GM23338 (cell line): ENCODE measurements at regions not wholly inside any gene's neighbourhood (a gene's known extent, or its start where the extent isn't known, plus 50 kb on each side); places are given as distances from the start of the nearest gene placed in this dataset.

Source experiments
- CREB1 ChIP-seq: fragments of 250-450 bp; sonication (Bioruptor Pico); IDR thresholded peaks from 2 replicates; pipeline ENCODE4 v1.5.0; 2020; ENCODE audit warnings: low read depth, mild to moderate bottlenecking, moderate library complexity
- EZH2 ChIP-seq: fragments of 200-600 bp; sonication (generic); IDR thresholded peaks from one replicate; pipeline ENCODE4 v1.8.0; 2017; ENCODE audit warnings: antibody characterized with exemption, mild to moderate bottlenecking, low read depth; ENCODE audit not compliant: unreplicated experiment
- NANOG ChIP-seq: IDR thresholded peaks from 2 replicates; pipeline ENCODE4 v1.6.1; 2016; ENCODE audit warnings: antibody characterized with exemption, borderline replicate concordance
- POLR2AphosphoS5 ChIP-seq: IDR thresholded peaks from 2 replicates; pipeline ENCODE4 v1.6.1; 2016; ENCODE audit warnings: antibody characterized with exemption, low read depth
- TF ChIP-seq, protein P1 (sequence below): IDR thresholded peaks from one replicate; pipeline ENCODE4 v1.6.1; 2018; ENCODE audit warnings: antibody characterized with exemption; ENCODE audit not compliant: unreplicated experiment
- TF ChIP-seq, protein P2 (sequence below), 2 experiments: fragments of 200-600 bp in 1 of 2; sonication (generic) in 1 of 2; conservative IDR thresholded peaks; 2 replicates each; pipeline versions ENCODE4 v1.5.1 to v1.6.1; 2016 to 2017; ENCODE audit warnings: antibody characterized with exemption in 2 of 2, low read depth in 2 of 2, mild to moderate bottlenecking in 2 of 2, moderate library complexity in 1 of 2
- TF ChIP-seq, protein P3 (sequence below): fragments of 250-450 bp; sonication (Bioruptor Pico); IDR thresholded peaks from 2 replicates; pipeline ENCODE4 v1.5.0; 2020; ENCODE audit warnings: mild to moderate bottlenecking, moderate library complexity

DNA sequence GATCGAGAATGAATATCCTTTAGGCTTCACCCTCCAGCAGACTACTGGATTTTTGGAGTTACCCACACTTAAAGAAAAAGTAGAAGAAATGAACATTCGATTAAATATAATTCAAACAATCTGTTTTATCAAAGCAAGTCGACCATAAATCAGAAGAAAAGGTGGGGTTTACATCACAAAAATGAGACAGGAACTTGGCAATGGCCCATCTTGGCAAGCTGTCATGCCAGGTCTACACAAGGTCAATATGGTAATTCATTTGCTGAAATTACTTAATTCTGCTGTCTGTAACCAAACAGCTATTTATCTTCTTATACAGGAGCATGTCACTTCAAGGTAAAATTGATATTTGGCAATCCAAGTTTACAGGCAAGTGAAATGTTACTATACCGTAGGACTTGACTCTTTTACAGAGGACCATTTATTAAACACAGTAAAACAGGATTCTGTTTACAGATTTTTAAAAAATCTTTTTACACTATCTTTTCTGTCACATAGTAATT, 640.6 kb upstream of the NRP1 start:
- TF ChIP-seq NANOG (no peak), CREB1 (CRISPR knock-in tag) (no peak), EZH2 (no peak), POLR2AphosphoS5 (no peak)
- TF ChIP-seq, protein P1, sequence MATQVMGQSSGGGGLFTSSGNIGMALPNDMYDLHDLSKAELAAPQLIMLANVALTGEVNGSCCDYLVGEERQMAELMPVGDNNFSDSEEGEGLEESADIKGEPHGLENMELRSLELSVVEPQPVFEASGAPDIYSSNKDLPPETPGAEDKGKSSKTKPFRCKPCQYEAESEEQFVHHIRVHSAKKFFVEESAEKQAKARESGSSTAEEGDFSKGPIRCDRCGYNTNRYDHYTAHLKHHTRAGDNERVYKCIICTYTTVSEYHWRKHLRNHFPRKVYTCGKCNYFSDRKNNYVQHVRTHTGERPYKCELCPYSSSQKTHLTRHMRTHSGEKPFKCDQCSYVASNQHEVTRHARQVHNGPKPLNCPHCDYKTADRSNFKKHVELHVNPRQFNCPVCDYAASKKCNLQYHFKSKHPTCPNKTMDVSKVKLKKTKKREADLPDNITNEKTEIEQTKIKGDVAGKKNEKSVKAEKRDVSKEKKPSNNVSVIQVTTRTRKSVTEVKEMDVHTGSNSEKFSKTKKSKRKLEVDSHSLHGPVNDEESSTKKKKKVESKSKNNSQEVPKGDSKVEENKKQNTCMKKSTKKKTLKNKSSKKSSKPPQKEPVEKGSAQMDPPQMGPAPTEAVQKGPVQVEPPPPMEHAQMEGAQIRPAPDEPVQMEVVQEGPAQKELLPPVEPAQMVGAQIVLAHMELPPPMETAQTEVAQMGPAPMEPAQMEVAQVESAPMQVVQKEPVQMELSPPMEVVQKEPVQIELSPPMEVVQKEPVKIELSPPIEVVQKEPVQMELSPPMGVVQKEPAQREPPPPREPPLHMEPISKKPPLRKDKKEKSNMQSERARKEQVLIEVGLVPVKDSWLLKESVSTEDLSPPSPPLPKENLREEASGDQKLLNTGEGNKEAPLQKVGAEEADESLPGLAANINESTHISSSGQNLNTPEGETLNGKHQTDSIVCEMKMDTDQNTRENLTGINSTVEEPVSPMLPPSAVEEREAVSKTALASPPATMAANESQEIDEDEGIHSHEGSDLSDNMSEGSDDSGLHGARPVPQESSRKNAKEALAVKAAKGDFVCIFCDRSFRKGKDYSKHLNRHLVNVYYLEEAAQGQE, result no peak
- TF ChIP-seq, protein P2, sequence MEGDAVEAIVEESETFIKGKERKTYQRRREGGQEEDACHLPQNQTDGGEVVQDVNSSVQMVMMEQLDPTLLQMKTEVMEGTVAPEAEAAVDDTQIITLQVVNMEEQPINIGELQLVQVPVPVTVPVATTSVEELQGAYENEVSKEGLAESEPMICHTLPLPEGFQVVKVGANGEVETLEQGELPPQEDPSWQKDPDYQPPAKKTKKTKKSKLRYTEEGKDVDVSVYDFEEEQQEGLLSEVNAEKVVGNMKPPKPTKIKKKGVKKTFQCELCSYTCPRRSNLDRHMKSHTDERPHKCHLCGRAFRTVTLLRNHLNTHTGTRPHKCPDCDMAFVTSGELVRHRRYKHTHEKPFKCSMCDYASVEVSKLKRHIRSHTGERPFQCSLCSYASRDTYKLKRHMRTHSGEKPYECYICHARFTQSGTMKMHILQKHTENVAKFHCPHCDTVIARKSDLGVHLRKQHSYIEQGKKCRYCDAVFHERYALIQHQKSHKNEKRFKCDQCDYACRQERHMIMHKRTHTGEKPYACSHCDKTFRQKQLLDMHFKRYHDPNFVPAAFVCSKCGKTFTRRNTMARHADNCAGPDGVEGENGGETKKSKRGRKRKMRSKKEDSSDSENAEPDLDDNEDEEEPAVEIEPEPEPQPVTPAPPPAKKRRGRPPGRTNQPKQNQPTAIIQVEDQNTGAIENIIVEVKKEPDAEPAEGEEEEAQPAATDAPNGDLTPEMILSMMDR (conservative IDR thresholded peaks at IDR 0.05; ENCODE audit: low read depth in 2 of 2), result no peak
- TF ChIP-seq, protein P3, sequence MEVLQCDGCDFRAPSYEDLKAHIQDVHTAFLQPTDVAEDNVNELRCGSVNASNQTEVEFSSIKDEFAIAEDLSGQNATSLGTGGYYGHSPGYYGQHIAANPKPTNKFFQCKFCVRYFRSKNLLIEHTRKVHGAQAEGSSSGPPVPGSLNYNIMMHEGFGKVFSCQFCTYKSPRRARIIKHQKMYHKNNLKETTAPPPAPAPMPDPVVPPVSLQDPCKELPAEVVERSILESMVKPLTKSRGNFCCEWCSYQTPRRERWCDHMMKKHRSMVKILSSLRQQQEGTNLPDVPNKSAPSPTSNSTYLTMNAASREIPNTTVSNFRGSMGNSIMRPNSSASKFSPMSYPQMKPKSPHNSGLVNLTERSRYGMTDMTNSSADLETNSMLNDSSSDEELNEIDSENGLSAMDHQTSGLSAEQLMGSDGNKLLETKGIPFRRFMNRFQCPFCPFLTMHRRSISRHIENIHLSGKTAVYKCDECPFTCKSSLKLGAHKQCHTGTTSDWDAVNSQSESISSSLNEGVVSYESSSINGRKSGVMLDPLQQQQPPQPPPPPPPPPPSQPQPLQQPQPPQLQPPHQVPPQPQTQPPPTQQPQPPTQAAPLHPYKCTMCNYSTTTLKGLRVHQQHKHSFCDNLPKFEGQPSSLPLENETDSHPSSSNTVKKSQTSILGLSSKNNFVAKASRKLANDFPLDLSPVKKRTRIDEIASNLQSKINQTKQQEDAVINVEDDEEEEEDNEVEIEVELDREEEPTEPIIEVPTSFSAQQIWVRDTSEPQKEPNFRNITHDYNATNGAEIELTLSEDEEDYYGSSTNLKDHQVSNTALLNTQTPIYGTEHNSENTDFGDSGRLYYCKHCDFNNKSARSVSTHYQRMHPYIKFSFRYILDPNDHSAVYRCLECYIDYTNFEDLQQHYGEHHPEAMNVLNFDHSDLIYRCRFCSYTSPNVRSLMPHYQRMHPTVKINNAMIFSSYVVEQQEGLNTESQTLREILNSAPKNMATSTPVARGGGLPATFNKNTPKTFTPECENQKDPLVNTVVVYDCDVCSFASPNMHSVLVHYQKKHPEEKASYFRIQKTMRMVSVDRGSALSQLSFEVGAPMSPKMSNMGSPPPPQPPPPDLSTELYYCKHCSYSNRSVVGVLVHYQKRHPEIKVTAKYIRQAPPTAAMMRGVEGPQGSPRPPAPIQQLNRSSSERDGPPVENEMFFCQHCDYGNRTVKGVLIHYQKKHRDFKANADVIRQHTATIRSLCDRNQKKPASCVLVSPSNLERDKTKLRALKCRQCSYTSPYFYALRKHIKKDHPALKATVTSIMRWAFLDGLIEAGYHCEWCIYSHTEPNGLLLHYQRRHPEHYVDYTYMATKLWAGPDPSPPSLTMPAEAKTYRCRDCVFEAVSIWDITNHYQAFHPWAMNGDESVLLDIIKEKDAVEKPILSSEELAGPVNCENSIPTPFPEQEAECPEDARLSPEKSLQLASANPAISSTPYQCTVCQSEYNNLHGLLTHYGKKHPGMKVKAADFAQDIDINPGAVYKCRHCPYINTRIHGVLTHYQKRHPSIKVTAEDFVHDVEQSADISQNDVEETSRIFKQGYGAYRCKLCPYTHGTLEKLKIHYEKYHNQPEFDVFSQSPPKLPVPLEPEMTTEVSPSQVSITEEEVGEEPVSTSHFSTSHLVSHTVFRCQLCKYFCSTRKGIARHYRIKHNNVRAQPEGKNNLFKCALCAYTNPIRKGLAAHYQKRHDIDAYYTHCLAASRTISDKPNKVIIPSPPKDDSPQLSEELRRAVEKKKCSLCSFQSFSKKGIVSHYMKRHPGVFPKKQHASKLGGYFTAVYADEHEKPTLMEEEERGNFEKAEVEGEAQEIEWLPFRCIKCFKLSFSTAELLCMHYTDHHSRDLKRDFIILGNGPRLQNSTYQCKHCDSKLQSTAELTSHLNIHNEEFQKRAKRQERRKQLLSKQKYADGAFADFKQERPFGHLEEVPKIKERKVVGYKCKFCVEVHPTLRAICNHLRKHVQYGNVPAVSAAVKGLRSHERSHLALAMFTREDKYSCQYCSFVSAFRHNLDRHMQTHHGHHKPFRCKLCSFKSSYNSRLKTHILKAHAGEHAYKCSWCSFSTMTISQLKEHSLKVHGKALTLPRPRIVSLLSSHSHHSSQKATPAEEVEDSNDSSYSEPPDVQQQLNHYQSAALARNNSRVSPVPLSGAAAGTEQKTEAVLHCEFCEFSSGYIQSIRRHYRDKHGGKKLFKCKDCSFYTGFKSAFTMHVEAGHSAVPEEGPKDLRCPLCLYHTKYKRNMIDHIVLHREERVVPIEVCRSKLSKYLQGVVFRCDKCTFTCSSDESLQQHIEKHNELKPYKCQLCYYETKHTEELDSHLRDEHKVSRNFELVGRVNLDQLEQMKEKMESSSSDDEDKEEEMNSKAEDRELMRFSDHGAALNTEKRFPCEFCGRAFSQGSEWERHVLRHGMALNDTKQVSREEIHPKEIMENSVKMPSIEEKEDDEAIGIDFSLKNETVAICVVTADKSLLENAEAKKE (CRISPR knock-in tag), result no peak
